ENCODE measurements at regions not wholly inside any gene's neighbourhood (a gene's known extent, or its start where the extent isn't known, plus 50 kb on each side); places are given as distances from the start of the nearest gene placed in this dataset.
A peak's percentile ranks its signal among the peaks of the same experiment; 100 is the strongest.

- Histone ChIP-seq H3K36me3 (no peaks in the 10 kb centered on the region), H3K27ac (no peak overlapping the region), H3K27me3 (peaks cover 5 to 39% of the 10 kb centered on the region in 2 donors), H3K4me1 (no peaks in the 10 kb centered on the region), H3K4me3 (no peak overlapping the region), H3K9me3 (no peaks in the 10 kb centered on the region)
- no peak for ATAC-seq
- intact Hi-C loops (cut with DNase I) = no loop called here
- no peak for DNase-seq
- TF ChIP-seq CTCF (IDR thresholded peaks at IDR 0.05) = no peak
Observed at GRCh38 chr5:87775228-87775627, 362.5 kb upstream of the CCNH start.

GRCh38 chr5:87774804-87775203 is 362.1 kb upstream of the CCNH start:
- Histone ChIP-seq H3K4me3 (no peak overlapping the region), H3K27ac (no peak overlapping the region), H3K36me3 (no peaks in the 10 kb centered on the region), H3K9me3 (no peaks in the 10 kb centered on the region), H3K27me3 (peaks cover 5 to 43% of the 10 kb centered on the region in 2 donors), H3K4me1 (no peaks in the 10 kb centered on the region)
- ATAC-seq (no peak), DNase-seq (no peak)
- TF ChIP-seq CTCF (IDR thresholded peaks at IDR 0.05) = no peak
- intact Hi-C loops (cut with DNase I) = no loop called here

- TF ChIP-seq CTCF (IDR thresholded peaks at IDR 0.05) = no peak
- intact Hi-C loops (cut with DNase I) = no loop called here
- Histone ChIP-seq H3K27ac (no peak overlapping the region), H3K36me3 (no peaks in the 10 kb centered on the region), H3K9me3 (no peaks in the 10 kb centered on the region), H3K27me3 (peaks cover 0 to 22% of the 10 kb centered on the region in 2 donors), H3K4me3 (no peak overlapping the region), H3K4me1 (no peaks in the 10 kb centered on the region)
- DNase-seq (peak in 1 of 4 donors; percentile 56), ATAC-seq (no peak)
Observed at GRCh38 chr5:87770601-87771121, 357.9 kb upstream of the CCNH start.

GRCh38 chr5:87770016-87770570 is 357.4 kb upstream of the CCNH start:
- no peak for TF ChIP-seq CTCF (IDR thresholded peaks at IDR 0.05)
- DNase-seq = no peak
- no peak overlapping the region for H3K4me3 ChIP-seq
- no peaks in the 10 kb centered on the region for H3K9me3 ChIP-seq
- no peaks in the 10 kb centered on the region for H3K4me1 ChIP-seq
- peaks cover 0 to 22% of the 10 kb centered on the region in 2 donors for H3K27me3 ChIP-seq
- intact Hi-C loops (cut with DNase I) = no loop called here
- ATAC-seq = no peak
- no peak overlapping the region for H3K27ac ChIP-seq
- no peaks in the 10 kb centered on the region for H3K36me3 ChIP-seq

DNA sequence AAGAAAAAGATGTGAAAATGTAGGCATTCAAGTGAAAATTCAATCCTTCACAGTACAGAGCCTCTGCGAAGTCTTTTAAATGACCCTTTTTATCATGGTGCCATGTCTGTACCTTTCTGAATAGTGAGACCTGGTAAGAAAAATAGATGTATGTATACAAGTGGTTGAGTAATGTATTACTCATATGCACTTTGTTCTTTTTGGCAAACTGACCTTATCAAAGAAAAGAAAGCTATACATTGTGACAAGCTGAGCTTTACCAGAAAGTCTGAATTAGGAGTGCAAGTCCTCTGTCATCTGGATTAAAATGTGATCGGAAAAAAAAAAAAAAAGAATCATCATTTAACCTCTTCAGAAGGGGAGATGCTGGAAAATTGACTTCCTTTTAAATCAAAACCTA is 356.4 kb upstream of the CCNH start:
- no peaks in the 10 kb centered on the region for H3K36me3 ChIP-seq
- intact Hi-C loops (cut with DNase I) = no loop called here
- H3K4me3 ChIP-seq = no peak overlapping the region
- DNase-seq (no peak), ATAC-seq (no peak)
- H3K9me3 ChIP-seq = no peaks in the 10 kb centered on the region
- peaks cover 0 to 26% of the 10 kb centered on the region in 2 donors for H3K27me3 ChIP-seq
- no peak overlapping the region for H3K27ac ChIP-seq
- TF ChIP-seq CTCF (IDR thresholded peaks at IDR 0.05) = no peak
- no peaks in the 10 kb centered on the region for H3K4me1 ChIP-seq

All from left lung (tissue), 4 donors.